Lower leg skin (tissue), 4 donors: ENCODE measurements at regions not wholly inside any gene's neighbourhood (a gene's known extent, or its start where the extent isn't known, plus 50 kb on each side); places are given as distances from the start of the nearest gene placed in this dataset.

ENCODE experiments used
- DNase-seq, 2 donors: peaks; one replicate each; pipeline ENCODE4 v3.0.0-alpha.2; 2019; ENCODE audit warnings: low spot score in 2 of 2
- H3K4me3 ChIP-seq: fragments of 200-600 bp; sonication (generic); 2 replicates; pipeline ENCODE4 v1.5.1; 2017; ENCODE audit warnings: mild to moderate bottlenecking, low read depth; ENCODE audit not compliant: poor library complexity, severe bottlenecking
- POLR2A ChIP-seq, 2 donors: fragments of 450-650 bp; IDR thresholded peaks; one replicate each; pipeline ENCODE4 v1.6.1; 2016 to 2017; ENCODE audit warnings: antibody characterized with exemption in 2 of 2, mild to moderate bottlenecking in 1 of 2, moderate library complexity in 1 of 2
- WGBS, 2 donors: methylation state at CpG; one replicate each; pipeline ENCODE4 v1.1.5; 2018; 5-methylcytosine and 5-hydroxymethylcytosine counted together
- intact Hi-C: fragments of 100-400 bp; cut with DNase I; formaldehyde crosslinking; loops from one replicate; pipeline ENCODE4 v1.15.0; 2023; ENCODE audit warnings: low total_unique reads
- TF ChIP-seq, protein P1 (sequence below), 3 donors: fragments of 450-650 bp; IDR thresholded peaks; one replicate each; pipeline ENCODE4 v1.5.1; 2016; ENCODE audit warnings: antibody characterized with exemption in 3 of 3, mild to moderate bottlenecking in 3 of 3, moderate library complexity in 2 of 3

DNA sequence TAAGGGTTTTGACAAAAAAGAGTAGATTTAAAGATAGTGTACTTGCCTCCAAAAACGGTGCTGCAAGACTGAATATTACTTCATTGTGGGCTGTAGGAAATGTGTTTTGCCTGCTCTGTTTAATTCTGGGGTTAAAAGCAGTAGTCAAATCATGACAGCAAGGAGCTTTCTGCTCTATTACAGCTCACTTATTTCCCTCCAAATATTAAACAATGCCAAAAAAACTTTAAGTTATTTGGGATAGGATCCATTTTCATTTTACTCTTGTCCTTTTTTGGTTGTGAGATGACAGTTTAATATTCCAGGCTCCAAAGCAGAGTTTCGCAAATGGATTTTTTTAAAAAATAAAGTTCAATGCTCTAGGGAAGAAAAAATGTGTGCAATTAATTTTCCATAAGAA, 340.4 kb upstream of the RGMB start:
- no peak for DNase-seq
- intact Hi-C loops, result no loop called here
- TF ChIP-seq POLR2A (IDR thresholded peaks at IDR 0.05), result no peak
- TF ChIP-seq, protein P1, sequence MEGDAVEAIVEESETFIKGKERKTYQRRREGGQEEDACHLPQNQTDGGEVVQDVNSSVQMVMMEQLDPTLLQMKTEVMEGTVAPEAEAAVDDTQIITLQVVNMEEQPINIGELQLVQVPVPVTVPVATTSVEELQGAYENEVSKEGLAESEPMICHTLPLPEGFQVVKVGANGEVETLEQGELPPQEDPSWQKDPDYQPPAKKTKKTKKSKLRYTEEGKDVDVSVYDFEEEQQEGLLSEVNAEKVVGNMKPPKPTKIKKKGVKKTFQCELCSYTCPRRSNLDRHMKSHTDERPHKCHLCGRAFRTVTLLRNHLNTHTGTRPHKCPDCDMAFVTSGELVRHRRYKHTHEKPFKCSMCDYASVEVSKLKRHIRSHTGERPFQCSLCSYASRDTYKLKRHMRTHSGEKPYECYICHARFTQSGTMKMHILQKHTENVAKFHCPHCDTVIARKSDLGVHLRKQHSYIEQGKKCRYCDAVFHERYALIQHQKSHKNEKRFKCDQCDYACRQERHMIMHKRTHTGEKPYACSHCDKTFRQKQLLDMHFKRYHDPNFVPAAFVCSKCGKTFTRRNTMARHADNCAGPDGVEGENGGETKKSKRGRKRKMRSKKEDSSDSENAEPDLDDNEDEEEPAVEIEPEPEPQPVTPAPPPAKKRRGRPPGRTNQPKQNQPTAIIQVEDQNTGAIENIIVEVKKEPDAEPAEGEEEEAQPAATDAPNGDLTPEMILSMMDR (IDR thresholded peaks at IDR 0.05), result no peak
- H3K4me3 ChIP-seq, result no peak overlapping the region
- WGBS, 2 donors, result 36 to 50% methylated on average over 2 of the region's 2 CpGs

DNA sequence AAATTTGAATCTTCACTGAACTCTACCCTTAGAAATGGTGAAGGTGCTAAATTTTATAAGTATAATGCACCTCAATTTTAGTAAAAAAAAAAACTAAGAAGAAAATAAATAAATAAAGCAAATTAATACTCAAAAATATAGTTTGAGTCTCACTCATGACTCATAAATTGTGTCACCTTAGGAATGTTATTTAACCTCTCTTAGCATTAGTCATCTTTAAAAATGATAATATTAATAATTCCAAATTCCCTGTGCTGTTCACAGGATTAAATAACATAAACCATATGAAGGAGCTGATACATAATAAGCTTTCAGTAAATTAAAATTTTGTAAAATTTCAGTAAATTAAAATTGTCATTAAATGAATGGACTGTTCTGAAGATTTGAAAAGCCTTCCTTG, 339.8 kb upstream of the RGMB start:
- intact Hi-C loops, result no loop called here
- H3K4me3 ChIP-seq, result no peak overlapping the region
- TF ChIP-seq, protein P1 (IDR thresholded peaks at IDR 0.05), result no peak
- TF ChIP-seq POLR2A (IDR thresholded peaks at IDR 0.05), result no peak
- no peak for DNase-seq

DNA sequence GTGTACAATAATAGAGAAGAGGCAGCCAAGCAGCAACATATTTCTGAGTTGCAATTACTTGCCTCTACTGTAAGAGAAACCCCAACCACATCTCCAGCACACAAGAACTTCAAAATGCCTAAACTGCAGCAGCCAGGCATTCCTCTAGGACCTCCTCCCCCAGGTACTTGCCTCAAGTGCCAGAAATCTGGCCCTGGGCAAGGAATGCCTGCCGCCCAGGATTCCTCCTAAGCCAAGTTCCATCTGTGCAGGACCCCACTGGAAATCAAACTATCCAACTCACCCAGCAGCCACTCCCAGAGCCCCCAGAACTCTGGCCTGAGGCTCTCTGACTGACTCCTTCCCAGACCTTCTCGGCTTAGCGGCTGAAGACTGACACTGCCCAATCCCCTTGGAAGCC, 336.8 kb upstream of the RGMB start:
- H3K4me3 ChIP-seq, result no peak overlapping the region
- 70 to 81% methylated on average over 3 of the region's 3 CpGs for WGBS, 2 donors
- TF ChIP-seq, protein P1 (IDR thresholded peaks at IDR 0.05), result no peak
- TF ChIP-seq POLR2A (IDR thresholded peaks at IDR 0.05), result no peak
- intact Hi-C loops, result no loop called here
- no peak for DNase-seq

DNA sequence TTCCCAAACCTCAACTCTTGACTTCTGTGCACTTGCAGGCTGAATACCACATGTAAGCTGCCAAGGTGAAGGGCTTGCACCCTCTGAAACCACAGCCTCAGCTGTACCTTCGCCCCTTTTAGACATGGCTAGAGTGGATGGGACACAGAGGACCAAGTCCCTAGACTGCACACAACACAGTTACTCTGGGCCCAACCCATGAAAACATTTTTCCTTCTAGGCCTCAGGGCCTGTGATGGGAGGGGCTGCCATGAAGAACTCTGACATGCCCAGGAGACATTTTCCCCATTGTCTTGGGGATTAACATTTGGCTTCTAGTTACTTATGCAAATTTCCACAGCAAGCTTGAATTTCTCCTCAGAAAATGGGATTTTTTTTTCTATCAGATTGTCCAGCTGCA, 331.0 kb upstream of the RGMB start:
- H3K4me3 ChIP-seq, result no peak overlapping the region
- no peak for DNase-seq
- TF ChIP-seq POLR2A (IDR thresholded peaks at IDR 0.05), result no peak
- TF ChIP-seq, protein P1 (IDR thresholded peaks at IDR 0.05), result no peak
- 80 to 94% methylated on average over 1 of the region's 1 CpG for WGBS, 2 donors
- intact Hi-C loops, result no loop called here

DNA sequence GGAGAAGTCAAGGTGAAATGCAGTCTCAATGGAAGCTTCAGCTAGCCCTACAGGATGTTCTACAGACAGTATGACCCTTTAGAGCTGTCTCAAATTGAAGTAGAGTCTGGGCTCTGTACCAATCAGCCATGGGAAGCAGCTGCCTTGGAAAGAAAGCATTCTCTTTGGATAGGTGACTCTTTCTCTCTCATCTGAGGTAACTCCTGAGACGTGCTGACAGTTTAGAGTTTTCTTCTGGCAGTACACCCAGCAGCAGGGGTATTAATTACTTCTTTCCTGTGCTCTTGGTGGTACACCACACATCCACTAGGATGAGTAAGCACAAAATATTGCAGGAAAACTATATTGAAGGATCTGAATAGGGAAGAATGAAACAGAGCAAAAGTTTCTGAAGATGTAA, 329.6 kb upstream of the RGMB start:
- H3K4me3 ChIP-seq, result no peak overlapping the region
- DNase-seq, result no peak
- 60 to 79% methylated on average over 1 of the region's 1 CpG for WGBS, 2 donors
- intact Hi-C loops, result no loop called here
- TF ChIP-seq, protein P1 (IDR thresholded peaks at IDR 0.05), result no peak
- no peak for TF ChIP-seq POLR2A (IDR thresholded peaks at IDR 0.05)

DNA sequence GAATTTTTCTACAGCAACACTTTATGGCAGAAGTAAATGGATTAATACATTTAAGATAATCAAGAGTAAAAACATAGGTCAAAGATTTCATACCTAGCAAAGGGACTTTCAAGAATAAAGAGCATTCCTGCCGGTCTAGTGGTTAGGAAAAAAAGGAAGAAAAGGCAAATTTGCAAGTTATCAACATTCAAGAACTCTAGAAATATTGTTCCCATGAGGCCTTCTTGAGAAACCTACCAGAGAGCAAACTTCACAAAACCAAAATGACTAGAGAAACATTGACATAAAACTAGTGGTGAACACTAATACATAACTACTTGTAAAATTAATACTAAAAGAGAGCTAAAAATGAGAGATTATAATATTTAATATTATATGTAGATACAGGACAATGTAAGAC, 320.2 kb upstream of the RGMB start:
- no peak overlapping the region for H3K4me3 ChIP-seq
- intact Hi-C loops, result no loop called here
- no peak for TF ChIP-seq POLR2A (IDR thresholded peaks at IDR 0.05)
- TF ChIP-seq, protein P1 (IDR thresholded peaks at IDR 0.05), result no peak
- DNase-seq, result no peak
- 61 to 64% methylated on average over 1 of the region's 1 CpG for WGBS, 2 donors
